ENCODE measurements at regions not wholly inside any gene's neighbourhood (a gene's known extent, or its start where the extent isn't known, plus 50 kb on each side); places are given as distances from the start of the nearest gene placed in this dataset.

- no peak for ATAC-seq
- H3K4me3 Mint-ChIP-seq = no peak overlapping the region
- H3K27me3 Mint-ChIP-seq = no peaks in the 10 kb centered on the region
- no peak overlapping the region for H3K27ac Mint-ChIP-seq
- no peak for DNase-seq
- H3K9me3 Mint-ChIP-seq (ENCODE audit: low read depth) = peaks cover 18% of the 10 kb centered on the region
- H3K36me3 Mint-ChIP-seq = no peaks in the 10 kb centered on the region
- CTCF ChIA-PET = no interaction called here
- no peaks in the 10 kb centered on the region for H3K4me1 Mint-ChIP-seq
These were observed 1798.3 kb upstream of the PCDH7 start for GRCh38 chr4:28921886-28922285.

GRCh38 chr4:28926156-28926555, 1794.0 kb upstream of the PCDH7 start:
- CTCF ChIA-PET = no interaction called here
- H3K27ac Mint-ChIP-seq = no peak overlapping the region

GRCh38 chr4:28942631-28943030, 1777.5 kb upstream of the PCDH7 start:
- Mint-ChIP-seq H3K27me3 (no peaks in the 10 kb centered on the region), H3K27ac (no peak overlapping the region), H3K4me3 (no peak overlapping the region), H3K36me3 (no peaks in the 10 kb centered on the region), H3K9me3 (ENCODE audit: low read depth) (peaks cover 13% of the 10 kb centered on the region), H3K4me1 (no peaks in the 10 kb centered on the region)
- no peak for ATAC-seq
- no peak for DNase-seq
- CTCF ChIA-PET = no interaction called here

More at GRCh38 chr4:28926156-28926555, 1794.0 kb upstream of the PCDH7 start:
- DNase-seq (no peak), ATAC-seq (no peak)
- no peak overlapping the region for H3K4me3 Mint-ChIP-seq
- H3K27me3 Mint-ChIP-seq = no peaks in the 10 kb centered on the region
- no peaks in the 10 kb centered on the region for H3K4me1 Mint-ChIP-seq
- peaks cover 14% of the 10 kb centered on the region for H3K9me3 Mint-ChIP-seq (ENCODE audit: low read depth)
- H3K36me3 Mint-ChIP-seq = no peaks in the 10 kb centered on the region

DNA sequence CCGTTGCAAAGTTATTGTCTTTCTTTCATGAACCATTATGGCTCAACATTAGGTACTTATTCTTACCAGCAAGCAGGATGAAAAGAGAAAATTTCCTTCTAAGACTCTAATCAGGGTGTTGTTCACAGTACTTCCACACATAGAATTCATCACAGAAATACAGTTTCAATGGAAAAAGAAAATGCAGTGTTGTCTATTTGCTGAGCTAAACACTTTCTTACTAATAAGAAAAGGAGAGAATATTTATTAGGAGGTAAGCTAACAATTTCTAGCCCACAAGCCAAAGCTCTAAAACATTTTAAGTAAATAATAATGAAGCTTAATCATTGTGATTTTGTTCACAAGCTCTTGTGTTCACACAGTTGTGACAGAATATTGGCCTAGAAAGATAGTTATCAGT, 1772.8 kb upstream of the PCDH7 start:
- H3K27ac Mint-ChIP-seq = no peak overlapping the region
- no peaks in the 10 kb centered on the region for H3K4me1 Mint-ChIP-seq
- no peaks in the 10 kb centered on the region for H3K27me3 Mint-ChIP-seq
- CTCF ChIA-PET = no interaction called here
- no peak for DNase-seq
- H3K9me3 Mint-ChIP-seq (ENCODE audit: low read depth) = peaks cover 6% of the 10 kb centered on the region
- H3K4me3 Mint-ChIP-seq = no peak overlapping the region
- no peaks in the 10 kb centered on the region for H3K36me3 Mint-ChIP-seq
- no peak for ATAC-seq

DNA sequence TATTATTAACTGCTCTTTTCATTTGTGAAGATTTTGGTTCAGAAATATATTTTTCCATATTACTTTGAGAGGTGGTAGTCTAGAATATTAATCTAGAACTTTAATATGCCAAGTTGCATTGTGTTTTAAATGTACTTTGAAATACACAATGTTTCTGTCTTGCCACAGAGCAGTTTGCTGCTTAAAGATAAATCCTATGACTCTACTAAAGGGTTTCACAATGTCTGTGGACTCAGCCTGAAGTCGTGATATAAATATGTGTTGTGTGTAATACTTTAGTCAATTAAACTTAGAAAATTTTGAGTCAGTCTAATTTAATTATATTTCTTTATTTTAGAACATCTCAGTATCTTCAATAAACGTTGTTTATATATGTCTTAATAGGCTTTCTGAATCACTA, 1771.7 kb upstream of the PCDH7 start:
- ATAC-seq (no peak), DNase-seq (no peak)
- Mint-ChIP-seq H3K36me3 (no peaks in the 10 kb centered on the region), H3K27ac (no peak overlapping the region), H3K9me3 (ENCODE audit: low read depth) (peaks cover 6% of the 10 kb centered on the region), H3K4me3 (no peak overlapping the region), H3K27me3 (no peaks in the 10 kb centered on the region), H3K4me1 (no peaks in the 10 kb centered on the region)
- CTCF ChIA-PET = no interaction called here

GRCh38 chr4:28966982-28967381, 1753.2 kb upstream of the PCDH7 start:
- DNase-seq = no peak
- Mint-ChIP-seq H3K4me3 (no peak overlapping the region), H3K9me3 (ENCODE audit: low read depth) (peaks cover 8% of the 10 kb centered on the region), H3K27me3 (no peaks in the 10 kb centered on the region), H3K36me3 (no peaks in the 10 kb centered on the region), H3K27ac (no peak overlapping the region), H3K4me1 (no peaks in the 10 kb centered on the region)
- no peak for ATAC-seq
- CTCF ChIA-PET = no interaction called here

GRCh38 chr4:28973587-28974350, 1746.4 kb upstream of the PCDH7 start:
- H3K4me3 Mint-ChIP-seq = no peak overlapping the region
- DNase-seq = no peak
- H3K36me3 Mint-ChIP-seq = no peaks in the 10 kb centered on the region
- no peak for ATAC-seq
- no peaks in the 10 kb centered on the region for H3K4me1 Mint-ChIP-seq
- CTCF ChIA-PET = no interaction called here
- H3K27ac Mint-ChIP-seq = no peak overlapping the region
- peaks cover 4% of the 10 kb centered on the region for H3K9me3 Mint-ChIP-seq (ENCODE audit: low read depth)
- no peaks in the 10 kb centered on the region for H3K27me3 Mint-ChIP-seq

- CTCF ChIA-PET = no interaction called here
- no peaks in the 10 kb centered on the region for H3K27me3 Mint-ChIP-seq
- DNase-seq (no peak), ATAC-seq (no peak)
- H3K36me3 Mint-ChIP-seq = no peaks in the 10 kb centered on the region
- no peaks in the 10 kb centered on the region for H3K4me1 Mint-ChIP-seq
- no peak overlapping the region for H3K27ac Mint-ChIP-seq
- H3K9me3 Mint-ChIP-seq (ENCODE audit: low read depth) = peaks cover 4% of the 10 kb centered on the region
- H3K4me3 Mint-ChIP-seq = no peak overlapping the region
These were observed 1743.8 kb upstream of the PCDH7 start for GRCh38 chr4:28976369-28976768.

- Mint-ChIP-seq H3K36me3 (no peaks in the 10 kb centered on the region), H3K4me3 (no peak overlapping the region), H3K4me1 (no peaks in the 10 kb centered on the region), H3K9me3 (ENCODE audit: low read depth) (peaks cover 12% of the 10 kb centered on the region), H3K27me3 (no peaks in the 10 kb centered on the region), H3K27ac (no peak overlapping the region)
- DNase-seq (no peak), ATAC-seq (no peak)
- CTCF ChIA-PET = no interaction called here
These were observed 1718.0 kb upstream of the PCDH7 start for GRCh38 chr4:29002151-29002550.

- H3K27me3 Mint-ChIP-seq = no peaks in the 10 kb centered on the region
- DNase-seq = no peak
- H3K4me1 Mint-ChIP-seq = no peaks in the 10 kb centered on the region
- no peak for ATAC-seq
- no peak overlapping the region for H3K4me3 Mint-ChIP-seq
- H3K36me3 Mint-ChIP-seq = no peaks in the 10 kb centered on the region
- CTCF ChIA-PET = no interaction called here
- H3K27ac Mint-ChIP-seq = no peak overlapping the region
- peaks cover 11% of the 10 kb centered on the region for H3K9me3 Mint-ChIP-seq (ENCODE audit: low read depth)
These were observed 1714.3 kb upstream of the PCDH7 start for GRCh38 chr4:29005838-29006237.

- H3K36me3 Mint-ChIP-seq = no peaks in the 10 kb centered on the region
- H3K4me3 Mint-ChIP-seq = no peak overlapping the region
- no peak for DNase-seq
- H3K27ac Mint-ChIP-seq = no peak overlapping the region
- H3K27me3 Mint-ChIP-seq = no peaks in the 10 kb centered on the region
- ATAC-seq = no peak
- H3K9me3 Mint-ChIP-seq (ENCODE audit: low read depth) = peaks cover 21% of the 10 kb centered on the region
- CTCF ChIA-PET = no interaction called here
- no peaks in the 10 kb centered on the region for H3K4me1 Mint-ChIP-seq
These were observed 1710.3 kb upstream of the PCDH7 start for GRCh38 chr4:29009908-29010307.

DNA sequence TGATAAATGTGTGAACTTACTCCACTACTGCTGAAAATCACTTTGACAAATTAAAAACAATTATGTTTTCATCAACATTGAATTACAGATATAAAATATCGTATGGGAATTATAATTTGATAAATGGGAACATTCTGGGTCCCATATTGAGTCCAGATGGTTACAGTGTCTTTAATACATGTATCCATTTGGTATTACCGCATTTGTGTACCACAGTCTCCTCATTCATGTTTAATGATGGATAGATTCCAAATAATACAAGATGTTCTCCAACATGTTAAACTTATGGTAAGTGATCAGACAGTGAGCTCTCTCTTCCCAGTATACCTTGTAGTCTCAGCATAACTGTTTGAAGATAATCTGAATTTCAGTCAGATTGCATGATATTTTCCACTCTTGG, 1706.8 kb upstream of the PCDH7 start:
- H3K27ac Mint-ChIP-seq = no peak overlapping the region
- no peaks in the 10 kb centered on the region for H3K27me3 Mint-ChIP-seq
- H3K36me3 Mint-ChIP-seq = no peaks in the 10 kb centered on the region
- peaks cover 19% of the 10 kb centered on the region for H3K9me3 Mint-ChIP-seq (ENCODE audit: low read depth)
- DNase-seq (no peak), ATAC-seq (no peak)
- no peak overlapping the region for H3K4me3 Mint-ChIP-seq
- H3K4me1 Mint-ChIP-seq = no peaks in the 10 kb centered on the region
- CTCF ChIA-PET = no interaction called here

DNA sequence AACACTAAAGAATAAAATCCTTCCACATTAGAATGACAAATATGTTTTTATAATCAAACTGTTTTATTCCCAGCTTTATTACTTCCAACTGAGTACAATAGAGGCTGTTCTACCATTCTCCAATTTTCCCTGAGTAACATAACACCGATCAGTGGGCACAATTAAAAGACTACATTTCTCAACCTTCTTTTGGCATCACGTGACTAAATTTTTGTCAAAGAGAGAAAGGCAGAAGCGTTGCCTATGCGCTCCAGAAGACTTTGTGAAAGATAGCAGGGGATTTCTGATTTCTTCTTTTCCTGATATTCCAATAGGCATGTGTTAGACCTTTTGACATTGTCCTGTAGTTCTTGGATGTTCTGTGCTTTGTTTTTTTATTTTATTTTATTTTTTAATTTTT, 1705.6 kb upstream of the PCDH7 start:
- Mint-ChIP-seq H3K27me3 (no peaks in the 10 kb centered on the region), H3K9me3 (ENCODE audit: low read depth) (peaks cover 15% of the 10 kb centered on the region), H3K27ac (no peak overlapping the region), H3K4me1 (no peaks in the 10 kb centered on the region), H3K4me3 (no peak overlapping the region), H3K36me3 (no peaks in the 10 kb centered on the region)
- CTCF ChIA-PET = no interaction called here
- no peak for DNase-seq
- ATAC-seq = no peak

DNA sequence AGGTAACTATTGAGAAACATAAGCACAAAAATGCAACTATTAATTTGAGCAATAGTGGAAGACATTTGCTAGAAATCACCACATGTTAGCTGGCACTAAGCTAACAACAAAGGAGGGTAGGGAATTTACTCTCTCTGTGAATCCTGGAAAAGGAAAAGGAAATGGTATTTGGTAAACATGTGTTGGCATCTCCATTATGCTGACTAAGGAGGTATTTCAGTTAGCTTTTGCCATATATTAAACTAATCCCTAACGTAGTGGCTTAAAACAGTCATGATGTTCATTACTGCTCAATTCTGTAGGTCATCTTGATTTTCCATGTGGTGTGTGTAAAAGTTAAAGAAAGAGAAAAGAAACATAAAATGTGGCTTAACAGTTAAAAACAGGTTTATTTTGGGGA, 1686.5 kb upstream of the PCDH7 start:
- Mint-ChIP-seq H3K27me3 (no peaks in the 10 kb centered on the region), H3K27ac (no peak overlapping the region), H3K9me3 (ENCODE audit: low read depth) (peaks cover 10% of the 10 kb centered on the region), H3K4me1 (no peaks in the 10 kb centered on the region), H3K36me3 (no peaks in the 10 kb centered on the region), H3K4me3 (no peak overlapping the region)
- no peak for DNase-seq
- ATAC-seq = no peak
- CTCF ChIA-PET = no interaction called here

DNA sequence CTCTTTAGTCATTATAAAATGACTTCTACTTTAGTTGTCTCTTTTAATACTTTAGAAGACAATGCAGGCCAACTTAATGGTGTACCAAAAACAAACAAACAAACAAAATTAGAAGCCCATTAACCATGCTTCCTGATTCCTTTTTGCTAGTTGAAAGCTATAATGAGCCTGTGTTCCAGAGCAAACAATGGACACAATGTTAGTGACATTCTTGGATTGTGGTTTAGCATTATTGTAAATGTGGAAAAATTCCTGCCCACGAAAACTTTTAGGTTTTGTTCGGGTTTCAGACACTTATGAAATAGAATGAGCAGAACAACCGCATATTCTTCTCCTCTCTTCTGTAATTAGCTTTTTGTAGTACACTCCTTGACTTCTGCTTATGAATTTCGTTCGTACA, 1682.7 kb upstream of the PCDH7 start:
- Mint-ChIP-seq H3K9me3 (ENCODE audit: low read depth) (peaks cover 10% of the 10 kb centered on the region), H3K4me3 (no peak overlapping the region), H3K36me3 (no peaks in the 10 kb centered on the region), H3K27ac (no peak overlapping the region), H3K4me1 (no peaks in the 10 kb centered on the region), H3K27me3 (no peaks in the 10 kb centered on the region)
- no peak for ATAC-seq
- CTCF ChIA-PET = no interaction called here
- no peak for DNase-seq
